ENCODE measurements at regions not wholly inside any gene's neighbourhood (a gene's known extent, or its start where the extent isn't known, plus 50 kb on each side); places are given as distances from the start of the nearest gene placed in this dataset.

DNA sequence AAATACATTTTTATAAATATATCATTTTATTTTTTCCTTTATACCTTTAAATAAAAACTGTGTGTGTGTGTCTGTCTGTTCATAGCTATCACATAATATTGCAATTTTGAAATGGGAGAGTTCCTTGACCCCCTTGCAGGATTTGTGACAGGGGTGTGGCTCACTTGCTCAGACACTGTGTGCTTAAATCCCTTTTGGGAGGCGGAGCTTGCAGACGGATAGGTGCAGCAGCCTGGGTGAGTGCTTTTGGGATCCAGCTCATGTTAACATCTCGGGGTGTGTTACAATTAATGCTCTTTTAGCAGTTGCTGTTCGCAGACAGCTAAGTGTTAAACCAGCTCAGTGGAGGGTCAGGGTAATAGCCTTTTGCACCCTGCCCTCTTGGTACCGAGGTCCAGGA lies 459.8 kb downstream of the IPMK start:
- Histone ChIP-seq H3K4me3 (no peak overlapping the region), H3K27me3 (no peaks in the 10 kb centered on the region), H3K9me3 (no peaks in the 10 kb centered on the region), H3K36me3 (no peaks in the 10 kb centered on the region), H3K4me1 (no peaks in the 10 kb centered on the region), H3K27ac (no peak overlapping the region)
- TF ChIP-seq, protein P1, sequence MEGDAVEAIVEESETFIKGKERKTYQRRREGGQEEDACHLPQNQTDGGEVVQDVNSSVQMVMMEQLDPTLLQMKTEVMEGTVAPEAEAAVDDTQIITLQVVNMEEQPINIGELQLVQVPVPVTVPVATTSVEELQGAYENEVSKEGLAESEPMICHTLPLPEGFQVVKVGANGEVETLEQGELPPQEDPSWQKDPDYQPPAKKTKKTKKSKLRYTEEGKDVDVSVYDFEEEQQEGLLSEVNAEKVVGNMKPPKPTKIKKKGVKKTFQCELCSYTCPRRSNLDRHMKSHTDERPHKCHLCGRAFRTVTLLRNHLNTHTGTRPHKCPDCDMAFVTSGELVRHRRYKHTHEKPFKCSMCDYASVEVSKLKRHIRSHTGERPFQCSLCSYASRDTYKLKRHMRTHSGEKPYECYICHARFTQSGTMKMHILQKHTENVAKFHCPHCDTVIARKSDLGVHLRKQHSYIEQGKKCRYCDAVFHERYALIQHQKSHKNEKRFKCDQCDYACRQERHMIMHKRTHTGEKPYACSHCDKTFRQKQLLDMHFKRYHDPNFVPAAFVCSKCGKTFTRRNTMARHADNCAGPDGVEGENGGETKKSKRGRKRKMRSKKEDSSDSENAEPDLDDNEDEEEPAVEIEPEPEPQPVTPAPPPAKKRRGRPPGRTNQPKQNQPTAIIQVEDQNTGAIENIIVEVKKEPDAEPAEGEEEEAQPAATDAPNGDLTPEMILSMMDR (IDR thresholded peaks at IDR 0.05): no peak
- no peak for TF ChIP-seq POLR2A (IDR thresholded peaks at IDR 0.05)
- no peak for DNase-seq
- WGBS, 2 donors: 57 to 77% methylated on average over 4 to 5 of the region's 5 CpGs
- intact Hi-C loops (cut with DNase I): no loop called here

DNA sequence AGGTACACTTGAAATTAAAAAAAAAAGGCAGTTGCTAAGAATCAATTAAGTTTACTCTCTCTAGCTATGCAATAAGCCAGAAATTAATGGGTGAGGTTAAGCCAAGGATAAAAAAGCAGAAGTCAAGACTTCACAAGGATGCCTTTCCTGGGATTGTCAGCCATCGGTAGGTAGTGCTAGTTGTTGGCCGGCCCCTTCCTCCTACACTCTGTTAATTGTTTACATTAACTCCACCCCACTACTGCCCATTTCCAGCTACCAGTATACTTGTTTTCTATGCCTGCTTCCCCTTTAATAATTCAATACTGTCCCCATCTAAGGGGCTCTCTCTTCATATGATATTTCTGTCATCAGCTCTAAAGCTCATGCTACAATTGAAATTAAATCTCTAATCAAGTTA lies 461.0 kb downstream of the IPMK start:
- Histone ChIP-seq H3K36me3 (no peaks in the 10 kb centered on the region), H3K9me3 (no peaks in the 10 kb centered on the region), H3K4me1 (no peaks in the 10 kb centered on the region), H3K27me3 (no peaks in the 10 kb centered on the region), H3K4me3 (no peak overlapping the region), H3K27ac (no peak overlapping the region)
- intact Hi-C loops (cut with DNase I): no loop called here
- TF ChIP-seq POLR2A (IDR thresholded peaks at IDR 0.05): no peak
- TF ChIP-seq, protein P1 (IDR thresholded peaks at IDR 0.05): no peak
- WGBS, 2 donors: 65 to 81% methylated on average over 2 of the region's 2 CpGs
- no peak for DNase-seq

DNA sequence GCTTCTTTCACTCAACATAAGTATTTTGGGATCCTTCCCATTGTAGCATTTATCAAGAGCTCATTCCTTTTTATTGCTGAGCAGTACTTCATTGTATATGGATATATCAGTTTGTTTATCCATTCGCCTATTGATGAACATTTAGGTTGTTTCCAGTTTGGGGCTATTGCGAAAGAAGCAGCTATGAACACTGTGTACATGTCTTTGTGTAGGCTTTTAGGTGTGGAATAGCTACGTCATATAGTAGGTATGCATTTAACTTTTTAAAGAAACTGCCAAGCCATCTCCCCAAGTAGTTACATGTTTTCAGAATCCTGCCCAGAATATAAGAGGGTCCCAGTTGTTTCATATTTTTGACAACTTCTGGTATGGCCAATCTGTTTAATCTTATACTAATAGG lies 468.1 kb downstream of the IPMK start:
- Histone ChIP-seq H3K27me3 (no peaks in the 10 kb centered on the region), H3K27ac (no peak overlapping the region), H3K4me1 (no peaks in the 10 kb centered on the region), H3K36me3 (no peaks in the 10 kb centered on the region), H3K4me3 (no peak overlapping the region), H3K9me3 (no peaks in the 10 kb centered on the region)
- DNase-seq: no peak
- intact Hi-C loops (cut with DNase I): no loop called here
- TF ChIP-seq, protein P1 (IDR thresholded peaks at IDR 0.05): no peak
- no peak for TF ChIP-seq POLR2A (IDR thresholded peaks at IDR 0.05)
- whole genome bisulfite sequencing, 2 donors: 56 to 75% methylated on average over 3 of the region's 3 CpGs

DNA sequence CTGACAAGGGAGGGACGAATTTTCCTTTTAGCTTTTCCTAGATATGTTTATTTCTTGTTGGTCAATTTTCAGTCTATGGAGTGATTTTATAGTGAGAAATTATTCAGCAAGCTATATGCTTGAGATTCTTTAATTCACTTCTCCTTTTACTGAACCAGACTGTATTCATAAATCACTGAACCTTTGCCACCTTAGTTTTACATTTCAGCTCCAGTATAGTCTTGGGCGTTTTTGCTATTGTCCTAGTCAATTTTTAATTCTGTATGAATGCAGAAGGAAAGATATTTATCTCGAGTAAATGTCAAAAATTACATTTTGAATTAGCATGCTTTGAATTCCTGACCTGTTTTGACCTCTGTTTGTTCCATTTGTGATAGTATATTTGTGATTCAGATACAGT lies 468.9 kb downstream of the IPMK start:
- intact Hi-C loops (cut with DNase I): no loop called here
- WGBS, 2 donors: 13 to 26% methylated on average over 3 of the region's 3 CpGs
- Histone ChIP-seq H3K4me1 (no peaks in the 10 kb centered on the region), H3K27ac (no peak overlapping the region), H3K9me3 (no peaks in the 10 kb centered on the region), H3K4me3 (no peak overlapping the region), H3K36me3 (no peaks in the 10 kb centered on the region), H3K27me3 (no peaks in the 10 kb centered on the region)
- TF ChIP-seq, protein P1 (IDR thresholded peaks at IDR 0.05): no peak
- no peak for TF ChIP-seq POLR2A (IDR thresholded peaks at IDR 0.05)
- no peak for DNase-seq

DNA sequence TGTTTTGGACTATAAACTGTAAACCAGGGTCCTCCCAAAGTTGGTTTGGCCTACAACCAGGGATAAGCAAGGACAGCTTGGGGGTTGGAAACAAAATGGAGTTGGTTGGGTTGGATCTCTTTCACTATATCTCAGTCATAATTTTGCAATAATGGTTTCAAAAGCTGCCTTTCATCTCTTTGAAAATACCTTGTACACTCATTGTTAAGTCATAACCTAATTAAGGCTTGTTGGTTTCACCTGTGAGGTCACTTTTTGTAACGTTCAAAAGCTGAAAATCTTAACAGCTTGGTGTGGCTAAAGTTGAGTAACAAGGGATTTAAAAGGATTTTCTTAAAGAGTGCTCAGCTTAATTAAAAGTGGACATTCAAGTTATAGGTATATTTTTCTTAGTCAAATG lies 476.1 kb downstream of the IPMK start:
- H3K4me1 ChIP-seq: no peaks in the 10 kb centered on the region
- WGBS, 2 donors: 37 to 50% methylated on average over 1 of the region's 1 CpG
- H3K4me3 ChIP-seq: no peak overlapping the region
- no peak for TF ChIP-seq POLR2A (IDR thresholded peaks at IDR 0.05)
- TF ChIP-seq, protein P1 (IDR thresholded peaks at IDR 0.05): no peak
- H3K36me3 ChIP-seq: no peaks in the 10 kb centered on the region
- H3K27ac ChIP-seq: no peak overlapping the region
- DNase-seq: no peak
- intact Hi-C loops (cut with DNase I): no loop called here
- no peaks in the 10 kb centered on the region for H3K27me3 ChIP-seq
- H3K9me3 ChIP-seq: no peaks in the 10 kb centered on the region

All from esophagus squamous epithelium (tissue), 5 donors.